ENCODE measurements at regions not wholly inside any gene's neighbourhood (a gene's known extent, or its start where the extent isn't known, plus 50 kb on each side); places are given as distances from the start of the nearest gene placed in this dataset.
"Not testable (repeated sequence)": the region's sequence is repeated elsewhere in the genome, so short reads cannot be mapped to it uniquely, and the experiment has no call there.

DNA sequence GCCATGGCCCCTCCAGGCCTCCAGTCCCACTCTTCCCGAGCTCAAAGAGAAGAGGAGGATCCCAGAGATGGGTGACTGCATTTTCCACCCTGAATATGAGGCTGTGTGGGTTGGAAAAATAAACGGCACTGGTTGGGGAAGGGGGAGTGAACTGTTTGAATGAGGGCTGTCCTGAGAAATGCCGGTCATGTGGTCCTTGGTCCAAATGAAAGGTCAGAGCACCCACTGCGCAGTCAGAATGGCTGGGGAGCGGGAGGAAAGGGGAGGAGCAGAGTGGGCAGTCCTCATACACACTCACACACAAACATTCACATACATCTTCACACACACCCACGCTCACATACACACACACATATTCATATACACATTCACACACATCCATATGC lies 83.1 kb downstream of the MRPL14 start:
- H3K4me3 Mint-ChIP-seq, result no peak overlapping the region
- H3K9me3 Mint-ChIP-seq, result no peaks in the 10 kb centered on the region
- no peaks in the 10 kb centered on the region for H3K27me3 Mint-ChIP-seq
- no peak for ATAC-seq
- no peak overlapping the region for H3K27ac Mint-ChIP-seq
- H3K36me3 Mint-ChIP-seq (ENCODE audit: low read depth), result no peaks in the 10 kb centered on the region
- DNase-seq, result no peak
- H3K4me1 Mint-ChIP-seq, result peaks cover 14% of the 10 kb centered on the region

DNA sequence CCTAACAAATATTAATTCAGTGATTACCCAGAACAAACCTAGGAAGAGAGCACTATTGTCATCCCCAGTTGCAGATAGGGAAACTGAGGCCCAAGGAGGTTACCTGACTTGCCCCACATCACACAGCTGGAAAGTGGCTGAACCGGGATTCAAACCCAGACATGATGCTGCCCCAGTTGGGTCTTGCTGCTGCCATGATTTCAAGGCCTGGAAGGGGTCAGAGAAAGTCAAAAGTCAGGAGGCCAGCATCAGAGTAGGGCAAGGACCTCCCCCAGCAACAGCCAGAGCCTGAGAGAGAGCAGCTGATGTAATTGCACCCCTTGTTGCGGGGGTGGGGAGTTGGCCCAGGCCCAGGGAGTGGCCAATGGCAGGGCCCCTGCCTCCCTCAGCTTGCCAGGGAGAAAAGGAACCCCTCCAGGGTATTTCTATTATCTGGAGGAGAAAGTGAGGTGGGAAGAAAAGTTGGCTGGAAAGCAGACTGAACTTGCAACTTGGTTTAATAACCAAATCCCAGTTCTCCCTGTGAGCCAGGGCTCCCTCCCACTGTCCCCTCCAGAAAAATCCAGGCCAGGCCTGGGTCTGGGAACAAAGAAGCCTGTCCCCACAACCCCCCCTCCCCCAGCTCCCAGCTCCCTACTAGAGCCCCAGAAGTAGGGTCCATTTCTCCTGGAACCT lies 83.6 kb downstream of the MRPL14 start:
- Mint-ChIP-seq H3K27ac (no peak overlapping the region), H3K36me3 (ENCODE audit: low read depth) (no peaks in the 10 kb centered on the region), H3K4me1 (peaks cover 9% of the 10 kb centered on the region), H3K27me3 (no peaks in the 10 kb centered on the region), H3K9me3 (no peaks in the 10 kb centered on the region), H3K4me3 (no peak overlapping the region)
- DNase-seq (no peak), ATAC-seq (no peak)

DNA sequence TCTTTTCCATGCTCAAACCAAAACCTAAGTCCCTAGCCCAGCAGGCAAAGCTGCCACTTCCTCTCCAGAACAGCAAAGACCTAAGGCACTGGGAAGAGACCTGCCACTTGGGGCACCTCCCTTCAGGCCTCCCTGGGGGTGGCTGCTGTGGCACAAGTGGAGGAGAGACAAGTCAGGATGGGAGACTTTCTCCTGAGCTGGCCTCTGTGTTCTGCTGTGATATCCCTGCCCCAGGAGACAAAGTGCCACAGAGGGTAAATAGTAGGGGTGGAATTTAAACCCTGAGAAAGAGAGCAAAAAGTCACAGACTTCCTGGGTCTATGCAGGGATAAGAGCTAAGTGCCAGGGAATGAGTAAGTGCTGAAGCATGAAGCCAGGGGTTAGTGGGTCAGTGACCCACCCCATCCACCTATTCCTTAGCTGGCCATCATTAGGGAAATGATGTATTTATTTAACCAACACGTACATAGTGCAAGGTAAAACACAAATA lies 84.2 kb downstream of the MRPL14 start:
- H3K4me3 Mint-ChIP-seq, result no peak overlapping the region
- no peaks in the 10 kb centered on the region for H3K9me3 Mint-ChIP-seq
- H3K27ac Mint-ChIP-seq, result no peak overlapping the region
- peaks cover 8% of the 10 kb centered on the region for H3K4me1 Mint-ChIP-seq
- DNase-seq (no peak), ATAC-seq (no peak)
- H3K36me3 Mint-ChIP-seq (ENCODE audit: low read depth), result no peaks in the 10 kb centered on the region
- no peaks in the 10 kb centered on the region for H3K27me3 Mint-ChIP-seq

DNA sequence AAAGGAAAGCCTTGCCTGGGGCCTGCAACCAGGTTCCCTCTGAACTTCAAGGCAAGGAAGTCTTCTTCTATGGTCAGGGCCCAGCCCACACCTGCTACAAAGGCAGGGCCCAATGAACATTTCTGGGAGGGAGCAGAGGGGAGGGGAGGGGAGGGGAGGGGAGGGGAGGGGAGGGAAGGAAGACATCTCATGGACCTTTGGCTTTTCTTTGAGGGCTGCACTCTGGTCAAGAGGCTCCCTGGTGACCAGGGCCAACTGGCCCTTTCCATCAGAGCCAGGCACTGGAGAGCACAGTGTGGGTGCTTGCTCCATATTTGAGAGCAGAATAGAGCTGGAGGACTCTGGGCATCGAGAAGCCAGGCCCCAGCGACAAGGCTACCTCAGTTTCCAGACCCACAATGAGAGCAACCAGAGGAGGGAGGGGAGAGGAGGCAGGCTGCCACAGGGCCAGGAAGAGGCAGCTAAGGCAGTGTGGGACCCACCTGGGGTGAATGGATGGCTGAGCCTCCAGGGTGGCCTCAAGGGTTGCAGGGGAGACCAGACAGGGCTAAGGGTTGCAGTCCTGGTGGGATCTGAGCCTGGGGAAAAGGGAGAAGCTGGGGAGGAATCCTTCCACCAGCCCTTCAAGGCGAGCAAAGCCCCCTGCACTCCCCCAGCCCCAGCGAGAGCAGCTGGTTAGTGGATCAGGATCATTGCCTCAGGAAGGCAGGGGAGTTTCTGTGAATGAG lies 84.8 kb downstream of the MRPL14 start:
- H3K36me3 Mint-ChIP-seq (ENCODE audit: low read depth), result no peaks in the 10 kb centered on the region
- no peaks in the 10 kb centered on the region for H3K9me3 Mint-ChIP-seq
- H3K27me3 Mint-ChIP-seq, result no peaks in the 10 kb centered on the region
- no peak overlapping the region for H3K4me3 Mint-ChIP-seq
- ATAC-seq (no peak), DNase-seq (no peak)
- H3K4me1 Mint-ChIP-seq, result peaks cover 8% of the 10 kb centered on the region
- no peak overlapping the region for H3K27ac Mint-ChIP-seq

DNA sequence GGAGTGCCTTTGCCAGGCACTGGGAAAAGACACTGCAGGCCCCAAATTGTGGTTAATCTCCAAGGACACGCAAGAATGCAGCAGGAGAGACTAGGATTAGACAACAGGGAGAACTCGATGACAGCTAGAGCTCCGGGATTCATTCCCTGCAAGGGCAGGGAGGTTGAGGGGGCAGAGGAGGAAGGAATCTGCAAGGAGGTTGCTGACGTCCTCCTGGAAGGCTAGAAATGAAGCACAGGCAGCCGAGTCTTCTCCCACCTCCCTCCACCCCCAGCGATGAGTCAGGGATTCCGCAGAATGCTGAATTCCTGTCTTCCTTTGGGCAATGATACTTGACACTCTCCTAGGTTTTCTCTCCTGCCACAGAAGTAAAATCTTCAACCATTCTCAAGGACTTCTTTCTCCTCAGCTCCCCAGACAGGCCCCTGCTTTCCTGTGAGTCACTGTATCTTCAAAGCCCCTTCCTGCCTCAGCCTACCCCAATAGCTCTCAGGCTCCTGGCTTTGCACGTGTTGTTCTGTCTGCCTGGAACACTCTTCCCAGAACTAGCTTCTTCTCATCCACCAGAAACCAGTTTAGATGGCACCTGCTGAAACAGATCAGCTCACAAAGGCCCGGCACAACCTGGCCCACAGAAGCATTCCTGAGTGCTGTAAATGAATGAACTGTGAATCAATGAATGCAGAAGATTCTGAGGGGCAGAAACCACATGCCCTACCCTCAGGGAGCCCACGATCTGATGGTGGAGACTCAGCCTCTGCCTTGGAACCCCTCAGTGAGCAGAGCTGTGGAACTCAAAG lies 85.6 kb downstream of the MRPL14 start:
- DNase-seq, result no peak
- Mint-ChIP-seq H3K36me3 (ENCODE audit: low read depth) (no peaks in the 10 kb centered on the region), H3K9me3 (no peaks in the 10 kb centered on the region), H3K4me1 (peaks cover 8% of the 10 kb centered on the region), H3K27me3 (no peaks in the 10 kb centered on the region), H3K27ac (no peak overlapping the region), H3K4me3 (no peak overlapping the region)
- no peak for ATAC-seq

DNA sequence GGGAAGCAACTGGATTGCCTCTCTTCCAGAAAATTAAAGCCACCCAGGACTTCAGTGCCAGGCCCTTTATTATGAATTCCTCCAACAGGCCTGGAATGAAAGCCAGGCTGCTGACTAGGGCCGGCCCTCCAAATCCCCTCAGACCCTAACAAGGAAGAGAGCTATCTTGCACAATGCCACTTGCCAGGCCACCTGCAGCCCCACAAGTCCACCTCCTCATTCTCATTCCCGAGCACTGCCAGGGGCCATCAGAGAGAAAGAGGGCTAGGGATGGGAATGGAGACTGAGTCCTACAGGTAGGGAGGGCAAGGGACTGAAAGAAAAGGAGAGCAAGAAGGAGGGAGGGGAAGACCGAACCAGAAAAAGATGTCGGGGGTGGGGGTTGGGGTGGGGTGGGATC lies 86.5 kb downstream of the MRPL14 start:
- Mint-ChIP-seq H3K36me3 (ENCODE audit: low read depth) (no peaks in the 10 kb centered on the region), H3K4me1 (peaks cover 8% of the 10 kb centered on the region), H3K27ac (no peak overlapping the region), H3K4me3 (no peak overlapping the region), H3K9me3 (no peaks in the 10 kb centered on the region), H3K27me3 (peaks cover 3% of the 10 kb centered on the region)
- DNase-seq, result no peak
- ATAC-seq, result no peak

DNA sequence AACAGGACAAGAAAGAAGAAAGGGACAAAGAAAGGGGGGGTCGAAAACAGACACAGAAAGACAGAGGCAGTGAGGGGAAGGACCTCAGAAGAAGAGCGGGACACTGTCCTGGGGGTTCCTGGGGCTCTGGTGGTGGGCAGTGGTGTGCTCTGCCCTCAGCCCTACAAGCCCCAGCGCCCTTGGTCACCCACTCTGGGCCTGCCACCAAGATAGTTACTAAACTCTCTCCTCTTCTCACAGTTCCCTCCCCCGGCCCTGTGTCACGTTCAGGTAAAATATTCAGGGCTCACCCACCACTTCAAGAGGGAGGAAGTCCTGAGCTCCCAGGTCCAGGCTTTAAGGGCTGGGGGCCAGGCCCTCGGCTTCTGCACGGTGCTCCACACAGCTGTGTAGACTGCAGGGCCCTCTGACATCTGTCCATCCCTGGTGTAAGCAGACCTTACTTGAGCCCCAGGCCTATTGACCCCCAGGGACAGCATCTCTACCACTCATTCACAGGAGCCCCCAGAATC lies 87.4 kb downstream of the MRPL14 start:
- Mint-ChIP-seq H3K9me3 (no peaks in the 10 kb centered on the region), H3K4me1 (peaks cover 8% of the 10 kb centered on the region), H3K27me3 (peaks cover 3% of the 10 kb centered on the region), H3K4me3 (no peak overlapping the region), H3K36me3 (ENCODE audit: low read depth) (no peaks in the 10 kb centered on the region), H3K27ac (no peak overlapping the region)
- DNase-seq, result no peak
- ATAC-seq, result no peak

DNA sequence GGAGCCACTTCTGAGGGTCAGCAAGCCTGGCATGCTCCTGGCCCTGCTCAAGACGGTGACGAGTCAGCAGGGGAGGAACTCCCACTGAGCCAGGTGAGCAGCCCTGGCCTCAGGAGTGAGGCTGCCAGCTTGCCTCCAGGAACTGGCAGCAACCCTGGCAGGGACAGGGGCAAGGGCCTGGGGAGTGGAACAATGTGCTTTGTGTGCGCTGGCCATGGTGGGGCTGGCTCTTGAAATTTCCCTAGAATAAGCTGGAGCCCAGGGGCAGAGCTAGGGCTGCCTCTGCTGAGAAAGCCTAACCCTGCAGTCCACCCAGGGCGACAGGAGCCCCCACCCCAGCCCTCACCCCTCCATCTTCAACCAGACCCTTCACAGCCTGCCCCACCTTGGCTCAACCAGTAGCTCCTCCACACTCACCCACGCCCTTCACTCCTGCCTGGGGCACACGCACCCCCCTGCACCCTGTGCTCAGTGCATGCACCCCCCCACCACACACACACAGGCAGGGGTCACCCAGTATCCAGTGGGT lies 88.0 kb downstream of the MRPL14 start:
- peak; percentile 9 for ATAC-seq
- peaks cover 3% of the 10 kb centered on the region for H3K27me3 Mint-ChIP-seq
- DNase-seq, result no peak
- H3K36me3 Mint-ChIP-seq (ENCODE audit: low read depth), result no peaks in the 10 kb centered on the region
- peaks cover 8% of the 10 kb centered on the region for H3K4me1 Mint-ChIP-seq
- H3K4me3 Mint-ChIP-seq, result no peak overlapping the region
- H3K27ac Mint-ChIP-seq, result no peak overlapping the region
- H3K9me3 Mint-ChIP-seq, result no peaks in the 10 kb centered on the region

DNA sequence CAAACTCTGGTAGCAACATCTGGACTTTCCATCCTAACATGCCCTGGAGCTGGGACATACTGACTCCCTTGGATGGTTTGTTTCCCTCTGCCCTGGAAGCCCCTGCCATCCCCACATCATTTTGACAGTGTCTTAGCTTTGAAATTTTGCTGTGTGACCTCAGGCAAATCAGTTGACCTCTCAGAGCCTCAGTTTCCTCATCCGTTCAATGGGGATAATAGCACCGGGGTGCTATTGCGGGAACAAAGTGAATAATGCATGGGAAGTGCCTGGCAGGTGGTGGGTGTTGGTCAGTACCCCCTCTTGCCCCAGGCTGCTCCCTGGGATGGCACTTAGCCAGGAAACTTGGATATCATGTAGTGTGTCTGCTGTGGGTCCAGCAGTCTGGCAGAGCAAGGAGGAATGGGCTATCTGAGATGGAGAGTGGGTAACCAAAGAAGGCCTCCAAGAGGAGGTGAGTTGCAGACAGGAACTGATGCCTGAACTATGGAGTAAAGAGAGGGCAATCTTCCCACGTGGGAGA lies 88.6 kb downstream of the MRPL14 start:
- H3K36me3 Mint-ChIP-seq (ENCODE audit: low read depth), result no peaks in the 10 kb centered on the region
- ATAC-seq (no peak), DNase-seq (no peak)
- no peaks in the 10 kb centered on the region for H3K9me3 Mint-ChIP-seq
- H3K27ac Mint-ChIP-seq, result no peak overlapping the region
- peaks cover 8% of the 10 kb centered on the region for H3K4me1 Mint-ChIP-seq
- peaks cover 3% of the 10 kb centered on the region for H3K27me3 Mint-ChIP-seq
- no peak overlapping the region for H3K4me3 Mint-ChIP-seq

DNA sequence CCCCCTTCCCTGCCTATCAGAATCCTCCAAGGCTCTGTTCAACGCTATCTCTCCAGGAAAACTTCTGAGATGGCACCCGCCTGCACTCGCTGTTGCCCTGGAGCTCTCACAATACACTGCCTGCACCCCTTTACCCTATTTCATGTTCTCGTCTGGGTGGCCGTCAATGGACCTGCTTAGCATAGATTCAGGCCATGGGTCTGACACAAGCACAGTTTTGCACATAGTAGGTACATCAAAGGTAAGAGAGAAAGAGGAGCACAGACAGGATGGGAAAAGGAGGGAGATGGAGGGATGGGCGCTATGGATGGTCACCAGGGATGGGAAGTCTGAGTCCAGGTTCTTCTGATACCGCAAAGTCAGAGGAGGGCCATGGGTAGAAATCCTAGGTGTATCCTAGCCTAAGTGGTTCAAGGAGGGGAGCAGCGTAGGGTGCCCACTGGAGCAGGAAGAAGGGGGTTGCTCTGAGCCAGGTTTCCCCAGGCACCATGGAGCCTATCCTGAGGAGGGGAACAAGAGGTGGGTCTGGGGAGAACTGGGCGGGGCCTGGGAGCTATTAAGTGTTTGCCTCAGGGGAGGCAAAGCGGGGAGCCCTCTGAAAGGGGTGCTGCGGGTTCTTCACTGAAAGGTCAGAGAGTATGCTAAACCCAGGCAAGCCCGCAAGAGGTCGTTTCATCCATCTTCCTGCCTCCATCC lies 89.3 kb downstream of the MRPL14 start:
- Mint-ChIP-seq H3K9me3 (no peaks in the 10 kb centered on the region), H3K27ac (no peak overlapping the region), H3K4me3 (no peak overlapping the region), H3K4me1 (peaks cover 8% of the 10 kb centered on the region), H3K36me3 (ENCODE audit: low read depth) (no peaks in the 10 kb centered on the region), H3K27me3 (peaks cover 3% of the 10 kb centered on the region)
- DNase-seq, result no peak
- ATAC-seq, result no peak

DNA sequence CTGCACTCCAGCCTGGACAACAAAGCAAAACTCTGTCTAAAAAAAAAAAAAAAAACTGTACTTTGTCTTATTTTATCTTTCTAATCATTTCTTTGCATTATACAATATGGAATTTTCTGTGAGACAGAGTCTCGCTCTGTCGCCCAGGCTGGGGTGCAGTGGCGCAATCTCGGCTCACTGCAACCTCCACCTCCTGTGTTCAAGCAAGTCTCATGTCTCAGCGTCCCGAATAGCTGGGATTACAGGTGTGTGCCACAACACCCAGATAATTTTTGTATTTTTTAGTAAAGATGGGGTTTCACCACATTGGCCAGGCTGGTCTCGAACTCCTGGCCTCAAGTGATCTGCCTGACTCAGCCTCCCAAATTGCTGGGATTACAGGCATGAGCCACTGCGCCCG lies 90.0 kb downstream of the MRPL14 start:
- H3K27me3 Mint-ChIP-seq; DNase-seq; H3K4me1 Mint-ChIP-seq; H3K9me3 Mint-ChIP-seq; H3K27ac Mint-ChIP-seq; ATAC-seq; H3K4me3 Mint-ChIP-seq; H3K36me3 Mint-ChIP-seq (ENCODE audit: low read depth): not testable (repeated sequence)

DNA sequence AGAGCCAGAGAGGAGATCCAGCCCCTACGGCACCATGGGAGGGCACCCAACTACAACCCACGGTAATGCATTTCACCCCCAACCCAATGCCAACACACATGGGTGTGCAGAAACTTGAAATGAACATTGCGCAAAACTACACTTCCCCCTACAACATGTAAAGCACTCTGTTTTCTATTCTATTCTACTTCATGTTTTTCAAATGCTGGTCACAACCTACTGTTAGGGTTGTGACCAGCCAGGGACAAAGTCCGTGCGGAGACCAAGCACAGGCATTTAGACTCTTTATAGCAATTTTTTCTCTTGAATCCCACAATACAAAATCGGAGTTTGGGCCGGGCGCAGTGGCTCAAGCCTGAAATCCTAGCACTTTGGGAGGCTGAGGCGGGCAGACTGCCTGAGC lies 90.6 kb downstream of the MRPL14 start:
- Mint-ChIP-seq H3K27me3 (peaks cover 3% of the 10 kb centered on the region), H3K36me3 (ENCODE audit: low read depth) (no peaks in the 10 kb centered on the region), H3K9me3 (no peaks in the 10 kb centered on the region), H3K27ac (no peak overlapping the region), H3K4me3 (no peak overlapping the region), H3K4me1 (peaks cover 4% of the 10 kb centered on the region)
- DNase-seq (no peak), ATAC-seq (no peak)

DNA sequence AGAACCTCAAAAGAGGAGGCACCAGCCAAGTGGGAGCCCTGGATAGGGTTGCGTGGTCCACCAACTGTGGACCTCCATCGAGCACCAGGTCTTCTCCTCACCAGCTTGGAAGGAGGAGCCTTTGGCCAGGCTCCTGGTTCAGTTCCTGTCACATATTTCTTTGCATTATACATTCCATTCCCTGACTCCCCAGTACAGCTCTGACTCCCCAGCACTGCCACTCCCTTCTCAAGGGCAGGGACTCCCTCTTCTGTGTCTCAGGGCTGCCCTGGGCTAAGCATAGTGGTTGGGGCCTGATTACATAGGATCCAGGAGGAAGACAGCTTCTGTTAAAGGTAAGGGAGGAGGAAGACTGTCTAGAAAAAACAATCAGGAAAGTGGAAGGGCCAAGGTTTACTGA lies 91.1 kb downstream of the MRPL14 start:
- ATAC-seq, result no peak
- H3K4me3 Mint-ChIP-seq, result no peak overlapping the region
- no peaks in the 10 kb centered on the region for H3K9me3 Mint-ChIP-seq
- peaks cover 3% of the 10 kb centered on the region for H3K27me3 Mint-ChIP-seq
- H3K4me1 Mint-ChIP-seq, result peaks cover under 1% of the 10 kb centered on the region
- no peak overlapping the region for H3K27ac Mint-ChIP-seq
- no peaks in the 10 kb centered on the region for H3K36me3 Mint-ChIP-seq (ENCODE audit: low read depth)
- no peak for DNase-seq

DNA sequence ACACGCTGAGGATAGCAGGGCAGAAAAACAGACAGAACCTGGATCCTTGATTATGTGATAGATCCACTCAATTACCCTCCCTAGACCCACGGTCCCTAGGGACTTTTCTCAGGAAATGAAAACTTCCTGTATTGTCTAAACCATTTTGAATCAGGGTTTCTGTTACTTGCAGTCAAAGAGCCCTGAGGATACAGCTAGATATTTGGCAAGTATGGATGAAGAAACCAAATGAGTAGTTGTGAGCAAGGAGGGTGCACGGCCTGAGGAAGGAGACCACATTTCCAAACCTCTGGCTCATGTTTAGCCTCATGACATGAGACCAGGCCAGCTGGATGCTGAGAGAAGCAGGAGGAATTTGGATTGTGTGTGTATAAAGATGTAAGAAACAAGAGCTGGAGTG lies 91.6 kb downstream of the MRPL14 start:
- Mint-ChIP-seq H3K4me1 (no peaks in the 10 kb centered on the region), H3K4me3 (no peak overlapping the region), H3K36me3 (ENCODE audit: low read depth) (no peaks in the 10 kb centered on the region), H3K9me3 (no peaks in the 10 kb centered on the region), H3K27me3 (peaks cover 3% of the 10 kb centered on the region), H3K27ac (no peak overlapping the region)
- ATAC-seq, result no peak
- DNase-seq, result no peak
